ENCODE measurements at regions not wholly inside any gene's neighbourhood (a gene's known extent, or its start where the extent isn't known, plus 50 kb on each side); places are given as distances from the start of the nearest gene placed in this dataset.

GRCh38 chr4:72205298-72205697 lies 173.5 kb downstream of the NPFFR2 start:
- TF ChIP-seq CTCF (IDR thresholded peaks at IDR 0.05; ENCODE audit: control extremely low read depth in 1 of 3, insufficient read depth in 1 of 3, low read depth in 1 of 3, low read length in 3 of 3), result no peak
- no peak for TF ChIP-seq TAF1 (IDR thresholded peaks at IDR 0.05; ENCODE audit: low read depth, low read length)
- TF ChIP-seq ATF3 (IDR thresholded peaks at IDR 0.05; ENCODE audit: insufficient read depth, low read depth, low read length), result no peak
- no peak for TF ChIP-seq CBX5 (IDR thresholded peaks at IDR 0.05; ENCODE audit: low read depth, low read length)
- no peak for TF ChIP-seq EZH2 (IDR thresholded peaks at IDR 0.05; ENCODE audit: low read depth, low read length, severe bottlenecking)
- TF ChIP-seq POLR2A (IDR thresholded peaks at IDR 0.05; ENCODE audit: control extremely low read depth in 1 of 2, low read depth in 2 of 2, low read length in 2 of 2), result no peak
- no peak for TF ChIP-seq ZNF274 (IDR thresholded peaks at IDR 0.05; ENCODE audit: borderline replicate concordance, extremely low read depth, low read length)
- TF ChIP-seq SP2 (IDR thresholded peaks at IDR 0.05; ENCODE audit: low read length), result no peak
- TF ChIP-seq RXRA (IDR thresholded peaks at IDR 0.05; ENCODE audit: insufficient read depth, low read depth, low read length), result no peak
- no peak for TF ChIP-seq SAP30 (IDR thresholded peaks at IDR 0.05; ENCODE audit: insufficient read depth, insufficient replicate concordance, low read length)
- no peak for TF ChIP-seq TEAD4 (IDR thresholded peaks at IDR 0.05; ENCODE audit: low read depth, low read length)
- no peak for TF ChIP-seq POLR2AphosphoS5 (IDR thresholded peaks at IDR 0.05; ENCODE audit: low read depth, low read length)

All from H1 (cell line).